SU-DHL-6 (cell line): ENCODE measurements at regions not wholly inside any gene's neighbourhood (a gene's known extent, or its start where the extent isn't known, plus 50 kb on each side); places are given as distances from the start of the nearest gene placed in this dataset.

Experiments used
- CTCF ChIP-seq: fragments of 200-600 bp; sonication (generic); IDR thresholded peaks from one replicate; pipeline ENCODE4 v1.5.1; 2017; ENCODE audit warnings: antibody characterized with exemption, mild to moderate bottlenecking, low read length, moderate library complexity; ENCODE audit not compliant: insufficient read depth, poor library complexity, severe bottlenecking
- EZH2phosphoT487 ChIP-seq: fragments of 200-600 bp; sonication (generic), shearing (Covaris generic); conservative IDR thresholded peaks from 2 replicates; pipeline ENCODE4 v1.6.1; 2018; ENCODE audit warnings: mild to moderate bottlenecking, antibody characterized with exemption, low read length, moderate library complexity, mixed read lengths

- TF ChIP-seq EZH2phosphoT487 (no peak), CTCF (no peak)
Observed at GRCh38 chr2:145987793-145988192, 1467.9 kb upstream of the ZEB2 start.
